ENCODE measurements at regions not wholly inside any gene's neighbourhood (a gene's known extent, or its start where the extent isn't known, plus 50 kb on each side); places are given as distances from the start of the nearest gene placed in this dataset.

DNA sequence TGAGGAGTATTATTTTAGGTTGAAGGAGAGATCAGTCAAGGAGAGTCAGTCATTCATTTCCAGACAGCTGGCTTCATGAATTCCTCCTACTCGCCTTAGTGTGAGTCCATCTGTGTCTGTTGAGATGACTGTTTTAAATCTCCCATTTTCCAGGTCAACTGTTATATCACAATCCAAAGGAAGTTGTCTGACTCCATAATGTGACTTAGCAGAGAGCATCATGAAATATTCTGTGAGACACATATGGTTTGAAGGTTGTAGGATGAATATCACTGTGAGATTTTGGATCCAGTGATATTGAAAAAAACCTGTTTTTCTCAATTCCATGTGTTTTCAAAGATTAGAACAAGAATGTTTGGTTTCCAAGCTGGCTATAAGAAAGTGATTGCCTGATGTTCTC, 530.2 kb upstream of the MAN1A1 start:
- DNase-seq (ENCODE audit: low read depth) = no peak

- no peak for DNase-seq (ENCODE audit: low read depth)
These were observed 524.8 kb upstream of the MAN1A1 start for GRCh38 chr6:119874381-119874780.

DNA sequence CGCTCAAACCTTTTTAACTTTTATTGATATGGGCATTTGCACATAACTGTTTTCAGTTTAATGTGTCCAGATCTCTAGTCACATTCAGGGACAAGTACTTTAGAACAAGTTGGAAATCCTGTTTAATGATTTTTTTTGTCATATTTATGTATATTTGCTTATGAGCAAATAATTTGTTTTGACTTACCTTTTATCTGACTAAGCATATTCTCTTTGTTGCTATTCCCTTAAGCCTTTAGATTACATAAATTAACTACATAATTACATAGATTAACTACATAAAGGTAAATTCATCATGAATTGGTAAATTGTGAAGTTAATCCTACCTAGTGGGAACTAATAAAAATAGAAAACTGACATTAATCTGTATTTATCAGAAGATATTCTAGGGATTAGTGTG, 523.5 kb upstream of the MAN1A1 start:
- DNase-seq (ENCODE audit: low read depth) = no peak

DNA sequence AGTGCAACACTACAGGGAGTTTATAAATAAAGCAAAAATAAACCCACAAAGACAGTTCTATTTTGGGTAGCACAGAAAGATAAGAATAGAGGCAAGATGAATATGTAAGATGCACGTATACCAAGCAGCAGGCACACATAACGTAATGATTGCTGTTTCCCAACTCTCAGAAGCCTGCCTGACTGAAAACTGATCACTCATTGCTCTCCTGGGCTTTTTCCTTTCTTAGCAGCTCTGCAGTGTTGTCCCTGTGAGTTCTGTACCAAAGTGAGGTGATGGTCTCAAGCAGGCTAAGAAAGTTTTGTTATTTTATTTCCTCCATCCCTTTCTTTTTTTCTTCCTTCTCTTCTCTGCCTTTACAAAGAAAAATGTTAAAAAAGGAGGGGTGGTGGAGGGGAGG, 522.0 kb upstream of the MAN1A1 start:
- no peak for DNase-seq (ENCODE audit: low read depth)

DNA sequence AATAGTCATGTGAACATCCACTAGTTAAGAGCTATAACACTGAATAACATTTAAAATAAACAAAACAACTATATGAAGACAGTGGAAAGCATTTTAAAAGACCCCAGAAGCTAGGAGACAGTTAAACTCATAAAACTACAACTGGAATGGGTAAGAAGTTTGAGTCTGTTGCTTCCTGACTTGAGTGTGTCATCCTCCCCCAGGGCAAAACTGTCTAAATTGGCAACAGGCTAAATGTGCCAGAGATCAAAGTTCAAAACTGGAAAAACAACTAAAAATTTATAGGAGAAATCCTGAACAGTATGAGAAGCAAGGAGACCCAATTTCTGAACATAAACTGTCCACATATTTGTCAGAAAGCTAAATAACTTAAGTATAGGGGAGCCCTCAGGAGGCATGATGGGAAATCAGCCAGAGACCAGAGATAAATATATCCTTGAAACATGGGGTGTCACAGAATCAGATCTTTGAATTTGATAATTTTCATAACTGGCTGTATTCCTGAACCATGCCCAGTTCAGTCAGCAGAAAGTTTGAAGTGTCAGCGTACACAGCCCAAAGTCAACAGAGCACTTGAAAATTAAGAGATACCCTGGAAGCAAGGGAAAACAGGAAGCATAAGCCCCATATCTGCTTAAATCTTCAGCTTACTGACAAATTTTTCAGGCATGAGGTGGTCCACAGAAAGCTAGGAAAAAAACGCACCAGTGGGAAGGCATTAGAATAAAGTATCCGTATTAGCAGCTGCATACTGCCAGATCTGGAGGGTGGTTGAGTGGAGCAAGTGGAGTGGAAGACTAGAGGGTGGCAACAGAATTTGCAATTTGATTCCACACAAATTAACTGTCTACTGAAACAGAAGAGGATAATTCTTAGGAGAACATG, 516.1 kb upstream of the MAN1A1 start:
- DNase-seq (ENCODE audit: low read depth) = no peak

- DNase-seq (ENCODE audit: low read depth) = no peak
These were observed 513.2 kb upstream of the MAN1A1 start for GRCh38 chr6:119862719-119863118.

GRCh38 chr6:119858901-119859300, 509.3 kb upstream of the MAN1A1 start:
- no peak for DNase-seq (ENCODE audit: low read depth)

- DNase-seq (ENCODE audit: low read depth) = no peak
These were observed 506.6 kb upstream of the MAN1A1 start for GRCh38 chr6:119856136-119856535.

- no peak for DNase-seq (ENCODE audit: low read depth)
These were observed 499.1 kb upstream of the MAN1A1 start for GRCh38 chr6:119848696-119849095.

DNA sequence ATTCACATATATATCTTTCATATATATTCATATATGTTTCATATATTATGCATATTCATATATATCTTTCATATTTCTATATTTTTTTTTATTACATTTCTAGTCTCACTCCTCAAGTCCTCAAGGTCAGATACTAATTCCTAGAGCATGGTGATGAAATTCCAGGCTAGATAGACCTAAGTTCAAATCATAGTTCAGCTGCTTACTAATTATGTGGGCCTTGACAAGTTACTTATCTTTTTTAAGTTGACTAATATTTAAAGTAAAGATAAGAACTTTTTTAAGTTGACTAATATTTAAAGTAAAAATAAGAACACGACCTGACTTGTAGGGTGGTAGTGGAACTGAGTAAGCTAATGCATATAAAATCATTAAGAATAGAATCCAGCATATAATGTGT, 495.6 kb upstream of the MAN1A1 start:
- no peak for DNase-seq (ENCODE audit: low read depth)

DNA sequence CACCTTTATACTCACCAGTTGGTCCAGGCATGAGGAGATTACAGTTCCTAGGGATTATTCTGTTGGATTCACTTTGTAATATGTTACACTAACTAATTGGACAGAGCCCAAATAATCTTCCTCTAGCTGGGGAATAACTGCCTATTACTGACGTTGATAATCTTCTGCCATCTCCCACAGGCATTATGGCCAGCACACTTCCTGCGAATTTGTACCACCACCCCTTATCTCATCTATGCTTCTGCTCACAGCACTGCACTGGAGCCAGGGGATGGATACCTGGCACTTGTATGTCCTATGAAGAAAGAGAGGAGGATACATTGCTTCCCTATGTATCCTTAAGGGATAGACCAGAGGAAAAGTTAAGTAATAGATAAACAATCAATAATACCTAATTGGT, 494.8 kb upstream of the MAN1A1 start:
- DNase-seq (ENCODE audit: low read depth) = no peak

DNA sequence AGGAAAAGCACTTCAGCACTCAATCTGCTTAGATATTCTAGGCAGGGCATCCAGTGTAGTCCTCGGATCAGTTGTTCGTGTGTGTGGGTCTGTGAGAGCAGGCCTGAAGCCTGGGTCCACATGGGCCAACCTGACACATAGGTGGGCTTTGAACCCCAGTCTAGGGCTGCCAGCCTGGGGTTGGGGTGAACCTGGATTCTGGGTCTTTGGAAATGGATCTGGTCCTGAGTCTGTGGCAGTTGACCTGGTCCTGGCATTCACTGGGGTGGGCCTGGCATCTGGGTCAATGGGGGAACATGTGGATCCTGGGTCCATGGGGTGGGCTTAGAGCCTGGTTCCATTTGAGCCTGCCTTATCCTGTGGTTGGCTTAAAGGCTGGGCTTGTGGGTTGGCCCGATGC, 492.6 kb upstream of the MAN1A1 start:
- no peak for DNase-seq (ENCODE audit: low read depth)

DNA sequence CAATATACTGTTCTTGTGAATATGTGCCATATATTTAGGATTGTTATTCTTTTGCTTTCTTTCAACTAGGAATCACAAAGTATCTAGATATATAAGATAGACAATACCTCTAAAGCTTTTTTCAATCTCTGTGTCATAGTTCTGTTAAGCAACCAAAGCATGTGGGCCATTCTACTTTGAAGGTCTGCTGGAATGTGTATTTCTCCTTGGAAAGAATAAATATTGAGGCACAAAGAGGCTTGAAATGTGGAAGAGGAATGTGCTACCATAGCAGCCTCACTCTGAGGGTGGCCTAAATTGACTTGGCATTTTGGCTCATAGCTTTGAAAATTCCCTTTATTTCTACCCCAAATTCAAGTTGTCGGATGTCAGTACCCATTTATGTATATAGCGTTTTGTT, 488.5 kb upstream of the MAN1A1 start:
- DNase-seq (ENCODE audit: low read depth) = no peak

DNA sequence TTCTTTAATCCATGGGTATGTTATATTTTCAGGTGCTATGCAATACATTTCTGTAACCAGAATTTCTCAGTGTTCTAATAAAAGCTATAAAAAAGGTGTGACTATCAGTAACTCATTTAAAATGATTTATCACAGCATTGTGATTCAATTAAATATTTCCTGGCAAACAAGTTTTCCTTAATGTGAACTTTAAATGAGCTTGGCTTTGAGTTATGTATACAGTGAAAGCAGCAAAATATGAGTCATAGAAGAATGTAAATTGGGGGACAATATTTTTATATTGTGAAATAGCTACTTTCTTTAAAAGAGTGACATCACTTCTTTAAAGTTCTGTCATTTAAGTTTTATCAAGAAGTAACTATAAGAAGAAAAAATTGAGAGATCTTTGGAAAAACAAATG, 484.9 kb upstream of the MAN1A1 start:
- DNase-seq (ENCODE audit: low read depth) = no peak

- DNase-seq (ENCODE audit: low read depth) = no peak
These were observed 482.9 kb upstream of the MAN1A1 start for GRCh38 chr6:119832411-119832810.

DNA sequence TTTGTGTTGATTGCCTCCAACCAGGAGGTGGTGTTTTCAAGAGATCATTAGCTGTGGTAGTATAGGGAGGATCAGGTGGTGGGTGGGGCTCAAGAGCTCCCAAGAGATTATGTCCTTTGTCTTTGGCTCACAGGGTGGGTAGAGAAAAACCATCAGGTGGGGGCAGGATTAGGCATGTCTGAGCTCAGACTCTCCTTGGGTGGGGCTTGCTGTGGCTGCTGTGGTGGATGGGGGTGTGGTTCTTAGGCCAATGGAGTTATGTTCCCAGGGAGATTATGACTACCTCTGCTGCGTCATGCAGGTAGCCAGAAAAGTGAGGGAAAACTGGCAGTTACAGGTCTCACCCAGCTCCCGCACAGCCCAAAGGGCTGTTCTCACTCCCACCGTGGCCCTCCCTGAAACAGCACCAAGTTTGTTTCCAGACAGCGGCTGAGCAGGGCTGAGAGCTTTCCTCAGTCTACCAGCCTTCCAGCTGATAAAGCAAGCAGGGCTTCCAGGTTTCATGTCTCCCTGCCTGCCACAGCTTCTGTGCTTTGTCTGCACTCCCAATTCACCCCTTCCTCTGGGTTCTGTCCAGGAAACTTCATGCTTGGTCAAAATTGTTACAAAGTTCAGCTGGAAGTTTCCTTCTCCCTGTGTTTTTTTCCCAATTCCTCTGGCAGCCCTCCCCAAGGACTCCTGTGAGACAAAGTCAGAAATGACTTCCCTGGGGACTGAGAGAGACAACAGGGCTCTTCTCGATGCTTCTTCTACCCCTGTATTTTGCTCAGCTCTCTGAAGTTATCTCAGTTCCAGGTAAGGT, 481.1 kb upstream of the MAN1A1 start:
- peak; percentile 10 for DNase-seq (ENCODE audit: low read depth)

- no peak for DNase-seq (ENCODE audit: low read depth)
These were observed 480.5 kb upstream of the MAN1A1 start for GRCh38 chr6:119830069-119830468.

DNA sequence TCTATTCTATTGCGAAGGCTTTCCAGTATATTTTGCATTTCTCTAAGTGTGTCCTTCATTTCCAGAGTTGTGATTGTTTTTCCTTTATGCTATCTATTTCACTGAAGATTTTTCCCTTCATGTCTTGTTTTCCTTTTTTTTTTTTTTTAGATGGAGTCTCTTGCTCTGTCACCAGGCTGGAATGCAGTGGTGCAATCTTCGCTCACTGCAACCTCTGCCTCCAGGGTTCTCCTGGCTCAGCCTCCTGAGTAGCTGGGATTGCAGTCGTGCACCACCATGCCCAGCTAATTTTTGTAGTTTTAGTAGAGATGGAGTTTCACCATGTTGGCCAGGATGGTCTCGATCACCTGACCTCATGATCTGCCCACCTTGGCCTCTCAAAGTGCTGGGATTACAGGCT, 479.9 kb upstream of the MAN1A1 start:
- peak; percentile 31 for DNase-seq (ENCODE audit: low read depth)

DNA sequence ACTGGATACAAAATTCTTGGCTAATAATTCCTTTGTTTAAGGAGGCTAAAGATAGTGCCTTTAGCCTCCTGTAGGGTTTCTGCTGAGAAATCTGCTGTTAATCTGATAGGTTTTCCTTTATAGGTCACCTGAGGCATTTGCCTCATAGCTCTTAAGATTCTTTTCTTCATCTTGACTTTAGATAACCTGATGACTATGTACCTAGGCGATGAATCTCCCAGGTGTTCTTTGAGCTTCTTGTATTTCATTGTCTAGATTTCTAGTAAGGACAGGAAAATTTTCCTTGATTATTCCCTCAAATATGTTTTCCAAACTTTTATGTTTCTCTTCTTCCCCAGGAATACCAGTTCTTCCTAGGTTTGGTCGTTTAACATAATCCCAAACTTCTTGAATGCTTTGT, 479.4 kb upstream of the MAN1A1 start:
- no peak for DNase-seq (ENCODE audit: low read depth)

DNA sequence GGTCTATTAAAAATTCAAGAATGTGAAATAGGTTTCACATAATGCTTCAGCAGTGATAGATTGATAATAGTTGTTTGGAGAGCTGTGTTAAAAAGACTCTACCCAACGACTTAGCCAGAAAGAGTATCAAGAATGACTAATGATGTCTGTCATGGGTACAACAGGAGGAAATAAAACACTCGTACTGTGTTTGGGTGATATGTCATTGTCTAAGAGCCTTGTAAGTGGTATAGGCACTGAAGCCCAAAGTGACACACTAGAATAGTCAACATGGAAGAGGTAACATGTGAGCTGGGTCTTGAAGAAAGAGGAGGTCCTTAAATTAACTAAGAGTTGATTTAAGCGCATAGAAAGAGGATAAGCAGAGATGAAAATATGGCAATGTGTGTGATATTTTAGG, 471.8 kb upstream of the MAN1A1 start:
- no peak for DNase-seq (ENCODE audit: low read depth)

GRCh38 chr6:119818876-119819275, 469.3 kb upstream of the MAN1A1 start:
- DNase-seq (ENCODE audit: low read depth) = no peak

GRCh38 chr6:119814609-119815400, 465.2 kb upstream of the MAN1A1 start:
- no peak for DNase-seq (ENCODE audit: low read depth)

GRCh38 chr6:119802464-119802863, 452.9 kb upstream of the MAN1A1 start:
- DNase-seq (ENCODE audit: low read depth) = no peak

All from fibroblast of gingiva (primary cell).